ENCODE measurements at regions not wholly inside any gene's neighbourhood (a gene's known extent, or its start where the extent isn't known, plus 50 kb on each side); places are given as distances from the start of the nearest gene placed in this dataset.

DNA sequence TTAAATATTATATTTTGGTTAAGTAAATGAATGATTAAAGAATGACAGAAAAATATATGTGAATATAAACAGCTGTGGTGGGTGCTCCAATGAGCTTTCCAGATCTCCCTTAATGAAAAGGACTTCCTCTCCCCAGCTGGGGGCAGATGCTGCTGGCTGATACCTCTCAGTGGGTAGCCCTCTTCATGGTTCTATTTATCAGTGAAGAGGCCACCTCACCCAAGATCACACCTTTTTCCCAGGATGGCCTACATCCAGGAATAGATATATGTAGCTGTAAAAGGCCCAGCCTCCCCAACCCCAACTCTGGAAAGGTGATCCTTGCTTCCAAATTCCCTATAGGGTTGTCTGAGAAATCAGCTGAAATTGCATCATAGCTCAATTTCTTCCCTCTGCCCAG, 135.2 kb upstream of the ACVR2A start:
- DNase-seq = no peak

DNA sequence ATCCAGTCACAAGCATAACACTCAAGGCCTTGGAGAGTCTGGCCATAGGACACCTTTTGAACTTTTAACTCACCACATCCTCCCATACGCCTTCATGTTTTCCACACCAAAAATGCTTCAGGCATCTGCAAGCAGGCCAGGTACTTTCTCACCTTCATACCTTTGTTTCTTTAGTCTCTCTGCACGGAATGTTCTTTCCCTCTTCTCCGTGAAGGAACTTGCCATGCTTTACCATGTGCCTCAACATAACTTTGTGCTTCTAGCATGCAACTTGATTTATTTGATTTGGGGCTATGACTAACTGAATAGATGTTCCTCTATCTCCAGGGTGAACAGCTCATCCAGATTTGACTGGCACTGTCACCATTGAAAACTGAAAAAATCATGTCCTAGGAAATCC, 141.7 kb upstream of the ACVR2A start:
- DNase-seq = no peak

GRCh38 chr2:147698166-147698565, 146.7 kb upstream of the ACVR2A start:
- no peak for DNase-seq

DNA sequence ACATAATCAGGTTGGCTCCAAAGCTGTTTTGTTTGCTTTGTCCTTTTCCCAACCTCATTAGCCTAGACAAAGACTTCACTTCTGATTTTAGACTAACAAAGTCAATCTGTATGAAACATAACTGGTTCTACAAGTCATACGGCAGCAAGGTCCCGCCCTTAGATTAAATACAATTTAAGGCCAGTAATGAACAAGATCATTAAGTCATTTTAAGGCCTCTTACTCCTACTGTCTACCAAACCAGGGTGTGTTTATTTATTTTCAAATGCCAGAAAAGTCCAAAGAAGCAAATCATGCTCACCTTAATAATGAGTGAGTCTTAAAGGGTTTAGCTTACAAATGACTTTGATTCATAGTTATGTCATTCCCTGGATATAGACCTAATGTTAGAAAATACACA, 148.4 kb upstream of the ACVR2A start:
- DNase-seq = no peak

DNA sequence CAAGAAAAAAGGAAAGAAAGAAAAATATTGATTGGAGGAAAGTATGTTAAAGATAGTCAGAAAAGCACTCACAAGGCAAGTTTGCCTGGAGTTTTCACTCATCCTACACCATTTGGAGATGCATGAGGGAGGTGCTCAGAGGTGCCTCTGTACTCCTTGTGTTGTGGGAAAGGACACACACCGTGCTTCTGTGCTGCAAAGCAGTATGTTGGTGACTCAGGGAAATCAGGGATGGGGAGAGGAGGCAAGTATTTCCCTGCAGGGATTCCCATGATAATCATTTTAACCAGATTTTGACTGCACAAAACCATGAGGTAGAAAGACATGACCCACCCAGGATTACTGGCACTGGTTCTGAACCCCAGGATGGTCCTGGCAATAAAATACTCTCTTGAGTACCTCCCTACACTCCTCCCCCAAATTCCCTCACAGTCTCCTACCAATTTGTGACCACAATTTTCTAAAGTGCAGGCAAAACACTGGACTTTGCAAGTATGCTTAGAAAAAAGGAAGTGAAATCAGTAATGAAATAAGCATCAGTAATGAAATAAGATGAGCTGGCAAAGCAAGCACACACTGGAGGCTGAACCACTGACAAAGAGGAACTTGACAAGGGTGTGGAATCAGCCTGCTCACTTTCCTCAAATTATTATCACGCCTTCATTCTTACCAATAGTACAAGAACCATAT, 155.5 kb upstream of the ACVR2A start:
- no peak for DNase-seq

GRCh38 chr2:147688242-147688641, 156.6 kb upstream of the ACVR2A start:
- no peak for DNase-seq

GRCh38 chr2:147686365-147686764, 158.5 kb upstream of the ACVR2A start:
- DNase-seq = no peak

DNA sequence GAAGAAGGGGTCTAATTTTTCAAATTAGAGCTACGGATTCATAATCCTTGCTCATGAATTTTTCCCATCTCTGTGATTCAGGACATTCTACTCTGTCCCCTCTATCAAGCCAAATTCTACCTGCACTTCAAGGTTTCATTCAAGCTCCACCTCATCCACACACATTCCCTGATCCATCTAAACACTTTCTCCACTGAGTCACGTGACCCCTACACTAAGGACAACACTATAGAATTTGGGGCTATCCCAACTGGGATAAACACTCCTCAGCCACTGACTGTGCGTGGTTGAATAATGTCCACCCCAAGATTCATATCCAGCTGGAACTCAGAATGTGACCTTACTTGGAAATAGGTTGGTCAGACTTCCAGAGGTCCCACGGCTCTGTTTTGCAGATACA, 159.9 kb upstream of the ACVR2A start:
- no peak for DNase-seq

- DNase-seq = no peak
These were observed 161.4 kb upstream of the ACVR2A start for GRCh38 chr2:147683380-147683779.

DNA sequence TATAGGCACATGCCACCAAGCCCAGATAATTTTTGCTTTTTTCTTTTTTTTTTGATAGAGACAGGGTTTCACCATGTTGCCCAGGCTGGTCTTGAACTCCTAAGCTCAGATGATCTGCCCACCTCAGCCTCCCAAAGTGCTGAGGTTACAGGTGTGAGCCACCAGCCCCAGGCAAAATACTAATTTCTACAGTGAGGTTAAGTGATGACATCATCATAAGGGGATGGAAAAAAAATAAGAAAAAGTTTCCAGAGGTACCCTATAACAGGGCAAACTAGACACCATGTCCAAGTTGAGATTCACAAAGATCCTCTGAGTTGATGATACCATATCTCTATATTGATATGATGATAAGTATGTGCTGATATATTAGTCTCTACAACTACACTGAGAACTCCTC, 163.7 kb upstream of the ACVR2A start:
- no peak for DNase-seq

DNA sequence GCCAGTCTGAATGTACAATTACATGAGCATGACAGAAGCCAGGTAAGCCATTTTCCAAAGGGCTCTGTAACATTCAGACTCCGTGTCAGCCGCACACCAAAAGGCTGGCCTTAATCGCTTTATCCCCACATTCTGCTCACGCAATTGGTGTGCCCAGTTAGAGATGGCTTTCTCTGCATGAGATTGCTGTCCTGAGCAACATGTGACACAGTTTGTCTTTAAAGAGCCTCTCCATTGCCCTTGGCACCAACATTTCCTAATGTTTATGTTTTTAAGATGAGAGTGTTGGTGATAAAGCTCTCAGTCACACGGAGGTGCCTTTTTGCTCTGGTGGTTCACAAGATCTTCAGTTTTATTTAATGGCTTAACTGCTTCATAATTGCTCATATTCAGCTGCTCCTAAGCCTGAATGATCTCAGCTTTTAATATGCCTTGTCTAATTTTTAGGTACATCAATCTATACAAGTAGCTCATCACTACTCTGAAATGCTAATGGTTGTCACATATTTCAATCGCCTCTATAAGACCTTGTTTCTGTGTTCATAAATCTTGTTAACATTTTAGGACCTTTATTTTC, 164.8 kb upstream of the ACVR2A start:
- DNase-seq = peak; percentile 22

GRCh38 chr2:147679191-147679954, 165.5 kb upstream of the ACVR2A start:
- peak; percentile 31 for DNase-seq

DNA sequence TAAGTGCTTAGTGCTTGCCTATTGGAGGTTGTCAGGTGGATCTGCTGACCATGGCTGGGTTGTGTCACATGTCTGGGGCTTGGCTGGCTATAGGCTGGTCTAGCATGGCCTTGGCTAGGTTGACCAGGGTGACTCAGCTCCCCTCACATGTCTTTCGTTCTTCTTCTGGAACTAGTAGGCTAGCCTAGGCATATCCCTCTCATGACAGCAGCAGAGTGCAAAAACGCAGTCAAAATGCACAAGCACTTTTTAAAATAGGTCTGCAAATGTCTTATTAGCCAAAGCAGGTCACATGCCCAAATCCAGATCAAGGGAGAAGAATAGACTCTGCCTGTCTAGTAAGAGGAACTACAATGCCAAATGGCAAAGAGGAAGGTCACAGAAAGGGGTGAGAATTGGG, 179.7 kb upstream of the ACVR2A start:
- DNase-seq = no peak

DNA sequence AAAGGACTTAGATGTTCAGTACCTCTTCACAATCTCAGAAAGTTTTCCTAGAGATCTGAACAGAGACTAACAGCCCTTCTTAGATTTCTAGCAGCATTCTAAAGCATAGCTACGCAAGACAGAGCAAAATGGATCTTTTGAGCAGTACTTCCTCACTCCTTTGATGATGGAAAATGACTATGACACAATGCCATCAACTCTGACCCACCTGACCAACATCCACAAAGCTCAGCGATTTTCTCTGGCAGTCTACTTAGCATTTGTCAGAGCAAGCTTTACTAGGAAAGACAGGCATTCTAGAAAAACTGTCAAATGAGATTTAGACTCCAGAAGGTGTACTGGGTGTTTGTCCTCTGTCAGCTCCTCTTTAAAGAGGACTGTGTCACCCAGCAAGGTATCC, 180.9 kb upstream of the ACVR2A start:
- DNase-seq = no peak

DNA sequence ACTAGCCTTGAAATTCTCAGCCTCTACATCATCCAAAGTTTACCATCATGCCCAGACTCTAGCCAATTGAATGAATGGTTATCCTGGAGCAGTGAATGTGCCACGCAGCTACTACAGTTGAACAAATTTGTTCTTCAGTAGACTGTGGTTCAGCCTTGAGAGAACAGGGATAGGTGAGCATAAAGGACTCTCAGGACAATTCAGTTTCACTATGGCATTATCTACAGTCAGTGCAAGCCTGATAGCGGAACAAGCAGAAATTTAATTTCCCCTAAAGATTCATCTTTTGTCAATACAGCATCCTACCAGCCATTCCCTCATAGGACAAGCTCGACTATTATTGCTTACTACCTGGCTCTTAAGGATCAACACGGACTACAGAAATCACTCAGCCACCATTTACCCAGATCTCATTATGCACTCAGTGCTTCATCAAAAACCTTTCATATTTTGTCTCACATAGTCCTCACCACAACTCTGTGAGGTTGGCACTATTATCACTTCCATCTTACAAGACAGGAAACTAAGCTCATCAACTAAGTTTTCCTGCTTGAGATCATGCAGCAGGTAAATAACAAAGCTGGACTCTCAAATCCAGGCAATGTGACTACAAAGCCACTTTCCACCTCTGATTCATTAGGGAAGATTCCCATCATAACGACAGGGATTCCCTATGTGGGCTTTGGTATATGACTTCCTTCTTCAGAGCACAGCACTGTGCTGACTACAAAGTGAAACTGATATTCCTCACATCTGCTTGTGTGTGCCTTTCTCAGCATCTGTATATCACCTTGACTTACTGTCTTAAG, 181.5 kb upstream of the ACVR2A start:
- no peak for DNase-seq

- no peak for DNase-seq
These were observed 182.6 kb upstream of the ACVR2A start for GRCh38 chr2:147662221-147662620.

DNA sequence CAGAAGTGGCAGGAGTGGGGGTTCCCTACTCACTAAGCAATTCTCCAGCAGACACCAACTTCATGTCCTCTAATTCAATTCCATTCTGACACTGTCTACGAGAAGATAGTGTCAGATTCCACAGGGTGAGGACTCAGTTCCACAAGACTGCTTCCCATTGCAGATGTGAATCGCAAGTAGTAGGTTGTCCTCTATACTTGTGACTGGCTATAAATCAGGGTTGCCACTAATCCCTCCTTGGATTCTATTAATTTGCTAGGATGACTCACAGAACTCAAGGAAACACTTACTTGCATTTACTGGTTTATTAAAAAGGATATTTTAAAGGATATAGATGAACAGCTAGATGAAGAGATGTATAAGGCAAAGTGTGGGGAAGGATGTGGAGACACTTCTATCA, 184.1 kb upstream of the ACVR2A start:
- DNase-seq = no peak

GRCh38 chr2:147659051-147659450, 185.8 kb upstream of the ACVR2A start:
- no peak for DNase-seq

DNA sequence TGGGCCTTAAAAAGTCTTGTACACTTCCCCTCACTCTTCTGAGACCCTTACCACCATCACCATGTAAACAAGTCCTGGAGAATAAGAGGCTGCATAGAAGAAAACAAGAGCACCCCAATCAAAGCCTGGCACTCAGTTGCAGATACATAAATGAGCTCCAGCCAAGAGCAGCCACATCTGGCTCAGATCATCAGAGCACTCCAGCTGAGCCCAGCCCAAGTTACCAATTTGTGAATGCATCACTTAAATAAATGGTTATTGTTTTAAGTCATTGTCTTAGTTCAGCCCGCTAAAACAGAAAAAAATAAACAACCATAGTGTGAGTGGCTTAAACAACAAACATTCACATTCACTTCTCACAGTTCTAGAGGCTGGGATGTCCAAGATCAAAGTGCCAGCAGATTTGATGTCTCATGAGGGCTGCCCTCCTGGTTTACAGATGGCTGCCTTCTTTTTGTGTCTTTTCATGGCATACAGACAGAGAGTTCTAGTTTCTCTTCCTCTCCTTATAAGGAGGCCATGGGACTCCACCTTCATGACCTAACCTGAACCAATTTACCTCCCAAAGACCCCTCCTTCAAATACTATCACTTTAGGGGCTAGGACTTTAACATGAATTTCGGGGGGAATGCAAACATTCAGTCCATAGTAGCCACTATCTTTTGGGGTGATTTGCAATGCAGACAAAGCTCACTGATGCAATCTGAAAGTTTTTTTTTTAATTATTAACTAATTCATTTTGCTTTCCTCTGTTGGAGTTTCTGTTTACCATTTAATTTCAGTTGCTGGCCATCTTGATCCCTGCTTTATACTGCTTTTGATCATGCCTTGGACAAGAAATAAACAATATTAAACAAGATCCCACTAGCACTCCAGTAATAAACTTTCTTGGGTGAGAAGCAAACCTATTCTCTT, 187.5 kb upstream of the ACVR2A start:
- no peak for DNase-seq

- DNase-seq = no peak
These were observed 194.8 kb upstream of the ACVR2A start for GRCh38 chr2:147649998-147650397.

DNA sequence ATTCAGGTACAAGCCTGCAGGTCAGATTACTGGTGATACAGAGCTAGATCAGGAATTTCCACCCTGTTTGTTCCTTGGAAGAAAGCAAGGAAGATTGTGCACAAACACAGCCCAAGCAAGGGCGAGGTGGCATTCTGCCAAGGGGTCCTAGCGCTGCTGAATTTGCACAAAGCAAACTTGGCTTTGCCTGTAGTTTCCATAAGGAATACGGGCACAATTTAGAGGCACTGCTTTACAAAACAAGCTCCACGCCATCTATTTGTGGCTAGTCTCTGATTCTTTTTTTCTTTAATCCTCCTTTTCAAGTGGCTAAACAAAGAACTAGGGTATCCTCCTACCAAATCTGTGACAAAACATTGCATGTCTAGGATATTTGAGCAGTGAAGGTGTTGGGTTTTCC, 195.5 kb upstream of the ACVR2A start:
- no peak for DNase-seq

- no peak for DNase-seq
These were observed 196.4 kb upstream of the ACVR2A start for GRCh38 chr2:147648471-147648870.

All from NCI-H146 (cell line).